GM23338 (cell line): ENCODE measurements at regions not wholly inside any gene's neighbourhood (a gene's known extent, or its start where the extent isn't known, plus 50 kb on each side); places are given as distances from the start of the nearest gene placed in this dataset.

ENCODE experiments used
- ATAC-seq: fragments of 200-7000 bp; cut with Tn5 transposase; 3 replicates; pipeline ENCODE4 v1.9.1; 2020
- DNase-seq: peaks from one replicate; pipeline ENCODE4 v3.0.0-alpha.2; 2015; ENCODE audit warnings: low spot score
- H2AFZ ChIP-seq: fragments of 200-600 bp; sonication (generic); 2 replicates; pipeline ENCODE4 v1.8.0; 2016; ENCODE audit warnings: antibody characterized with exemption, mild to moderate bottlenecking, moderate library complexity
- H3F3A ChIP-seq: fragments of 200-600 bp; sonication (generic); replicated peaks from 2 replicates; pipeline ENCODE4 v1.8.0; 2017; ENCODE audit warnings: antibody characterized with exemption, mixed run types, low read depth
- H3K27ac ChIP-seq: fragments of 200-600 bp; sonication (generic); 2 replicates; pipeline ENCODE4 v1.6.1; 2016; ENCODE audit warnings: low read depth
- H3K27me3 ChIP-seq: fragments of 200-600 bp; sonication (generic); 2 replicates; pipeline ENCODE4 v1.8.0; 2016; ENCODE audit warnings: mild to moderate bottlenecking, mixed run types, moderate library complexity; ENCODE audit not compliant: insufficient read depth
- H3K36me3 ChIP-seq: fragments of 200-600 bp; sonication (generic); 2 replicates; pipeline ENCODE4 v1.8.0; 2016; ENCODE audit warnings: mild to moderate bottlenecking; ENCODE audit not compliant: insufficient read depth
- H3K4me1 ChIP-seq: fragments of 200-600 bp; sonication (generic); 2 replicates; pipeline ENCODE4 v1.8.0; 2016; ENCODE audit warnings: mild to moderate bottlenecking, moderate library complexity; ENCODE audit not compliant: insufficient read depth
- H3K4me2 ChIP-seq: fragments of 200-600 bp; sonication (generic); 2 replicates; pipeline ENCODE4 v1.7.1; 2017; ENCODE audit warnings: mixed run types
- H3K4me3 ChIP-seq: fragments of 200-600 bp; sonication (generic); 2 replicates; pipeline ENCODE4 v1.6.1; 2016; ENCODE audit warnings: mixed run types
- H3K79me2 ChIP-seq: fragments of 200-600 bp; sonication (generic); replicated peaks from 2 replicates; pipeline ENCODE4 v1.8.0; 2017; ENCODE audit warnings: mild to moderate bottlenecking; ENCODE audit not compliant: insufficient read depth
- H3K9me2 ChIP-seq: fragments of 200-600 bp; sonication (generic); 2 replicates; pipeline ENCODE4 v1.8.0; 2017; ENCODE audit not compliant: insufficient read depth
- H4K20me1 ChIP-seq: fragments of 200-600 bp; sonication (generic); replicated peaks from 2 replicates; pipeline ENCODE4 v1.8.0; 2017; ENCODE audit warnings: mild to moderate bottlenecking; ENCODE audit not compliant: insufficient read depth
- H3K27ac Mint-ChIP-seq: 2 replicates; pipeline ENCODE4 v1.8.0; 2020; ENCODE audit warnings: inconsistent platforms, mild to moderate bottlenecking, moderate library complexity, mixed read lengths
- H3K27me3 Mint-ChIP-seq: 3 replicates; pipeline ENCODE4 v1.8.0; 2022; ENCODE audit warnings: low read depth, mild to moderate bottlenecking, moderate library complexity, mixed read lengths, inconsistent platforms; ENCODE audit not compliant: insufficient read depth, poor library complexity
- H3K36me3 Mint-ChIP-seq: 3 replicates; pipeline ENCODE4 v1.8.0; 2021; ENCODE audit warnings: low read depth, mild to moderate bottlenecking, inconsistent platforms, moderate library complexity, mixed read lengths
- H3K4me1 Mint-ChIP-seq: 3 replicates; pipeline ENCODE4 v1.8.0; 2020; ENCODE audit warnings: mild to moderate bottlenecking, inconsistent platforms, mixed read lengths
- H3K4me3 Mint-ChIP-seq: 3 replicates; pipeline ENCODE4 v1.8.0; 2021; ENCODE audit warnings: moderate library complexity, mild to moderate bottlenecking, inconsistent platforms, mixed read lengths
- H3K9me3 Mint-ChIP-seq: 3 replicates; pipeline ENCODE4 v1.8.0; 2020; ENCODE audit warnings: moderate library complexity, mild to moderate bottlenecking, inconsistent platforms, mixed read lengths
- CTCF ChIP-seq, 2 experiments: fragments of 200-600 bp in 1 of 2; sonication (generic) in 1 of 2; conservative IDR thresholded peaks; 2 replicates each; pipeline versions ENCODE4 v1.5.1 to v1.6.1; 2016 to 2017; ENCODE audit warnings: antibody characterized with exemption in 2 of 2, low read depth in 2 of 2, mild to moderate bottlenecking in 2 of 2, moderate library complexity in 1 of 2
- STAT1 ChIP-seq: IDR thresholded peaks from one replicate; pipeline ENCODE4 v1.6.1; 2016; ENCODE audit warnings: antibody characterized with exemption; ENCODE audit not compliant: unreplicated experiment
- ZNF114 ChIP-seq: fragments of 250-450 bp; sonication (Bioruptor Pico); IDR thresholded peaks from 2 replicates; pipeline ENCODE4 v1.5.0; 2020; ENCODE audit warnings: mild to moderate bottlenecking, moderate library complexity
- ZNF462 ChIP-seq: fragments of 250-450 bp; sonication (Bioruptor Pico); IDR thresholded peaks from 2 replicates; pipeline ENCODE4 v1.5.0; 2020; ENCODE audit warnings: mild to moderate bottlenecking, moderate library complexity
- TF ChIP-seq, protein P1 (sequence below): IDR thresholded peaks from one replicate; pipeline ENCODE4 v1.6.1; 2018; ENCODE audit warnings: antibody characterized with exemption; ENCODE audit not compliant: unreplicated experiment
- TF ChIP-seq, protein P2 (sequence below): IDR thresholded peaks from 2 replicates; pipeline ENCODE4 v1.6.1; 2016; ENCODE audit warnings: antibody characterized with exemption

DNA sequence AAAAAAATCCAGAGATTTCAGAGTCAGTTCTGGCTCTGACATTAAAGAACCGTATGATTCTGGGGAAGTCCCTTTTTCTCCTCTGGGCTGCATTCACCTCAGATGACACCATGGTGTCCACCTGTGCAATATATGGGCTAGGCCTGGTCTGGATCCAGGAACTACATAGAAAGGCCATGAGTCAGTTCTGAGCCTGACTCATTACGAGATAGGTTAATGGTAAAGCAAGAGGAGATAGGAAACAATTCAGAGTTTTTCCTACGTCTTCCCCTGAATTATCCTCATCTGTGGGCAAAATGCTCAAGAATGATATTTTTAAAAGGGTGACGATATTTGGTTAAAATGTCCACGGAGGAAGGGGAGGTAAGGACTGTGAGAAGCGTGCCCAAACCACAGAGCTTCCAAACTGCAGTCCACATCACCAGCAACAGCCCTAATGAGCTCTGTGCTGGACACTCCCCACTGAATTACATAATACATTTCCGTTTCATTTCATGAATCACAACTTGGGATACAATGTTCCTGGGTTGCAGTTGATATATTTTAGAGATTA, 180.1 kb upstream of the OSR1 start:
- no peak overlapping the region for H2AFZ ChIP-seq

More for the DNA sequence above, 180.1 kb upstream of the OSR1 start:
- Histone ChIP-seq H3F3A (no peaks in the 10 kb centered on the region), H3K4me1 (no peaks in the 10 kb centered on the region), H3K27me3 (no peaks in the 10 kb centered on the region), H4K20me1 (no peaks in the 10 kb centered on the region), H3K79me2 (no peaks in the 10 kb centered on the region), H3K36me3 (no peaks in the 10 kb centered on the region), H3K4me2 (no peak overlapping the region), H3K27ac (no peak overlapping the region), H3K4me3 (no peak overlapping the region), H3K9me2 (0 out of 2 replicates have a peak, but pooled peaks cover 2% of the 10 kb centered on the region)
- ATAC-seq (no peak), DNase-seq (no peak)
- Mint-ChIP-seq H3K27me3 (no peaks in the 10 kb centered on the region), H3K36me3 (no peaks in the 10 kb centered on the region), H3K4me1 (peaks cover 3% of the 10 kb centered on the region; the same call in 2 of the 3 replicates), H3K4me3 (no peak overlapping the region), H3K9me3 (no peaks in the 10 kb centered on the region), H3K27ac (no peak overlapping the region)
- no peak for TF ChIP-seq STAT1
- TF ChIP-seq, protein P1, sequence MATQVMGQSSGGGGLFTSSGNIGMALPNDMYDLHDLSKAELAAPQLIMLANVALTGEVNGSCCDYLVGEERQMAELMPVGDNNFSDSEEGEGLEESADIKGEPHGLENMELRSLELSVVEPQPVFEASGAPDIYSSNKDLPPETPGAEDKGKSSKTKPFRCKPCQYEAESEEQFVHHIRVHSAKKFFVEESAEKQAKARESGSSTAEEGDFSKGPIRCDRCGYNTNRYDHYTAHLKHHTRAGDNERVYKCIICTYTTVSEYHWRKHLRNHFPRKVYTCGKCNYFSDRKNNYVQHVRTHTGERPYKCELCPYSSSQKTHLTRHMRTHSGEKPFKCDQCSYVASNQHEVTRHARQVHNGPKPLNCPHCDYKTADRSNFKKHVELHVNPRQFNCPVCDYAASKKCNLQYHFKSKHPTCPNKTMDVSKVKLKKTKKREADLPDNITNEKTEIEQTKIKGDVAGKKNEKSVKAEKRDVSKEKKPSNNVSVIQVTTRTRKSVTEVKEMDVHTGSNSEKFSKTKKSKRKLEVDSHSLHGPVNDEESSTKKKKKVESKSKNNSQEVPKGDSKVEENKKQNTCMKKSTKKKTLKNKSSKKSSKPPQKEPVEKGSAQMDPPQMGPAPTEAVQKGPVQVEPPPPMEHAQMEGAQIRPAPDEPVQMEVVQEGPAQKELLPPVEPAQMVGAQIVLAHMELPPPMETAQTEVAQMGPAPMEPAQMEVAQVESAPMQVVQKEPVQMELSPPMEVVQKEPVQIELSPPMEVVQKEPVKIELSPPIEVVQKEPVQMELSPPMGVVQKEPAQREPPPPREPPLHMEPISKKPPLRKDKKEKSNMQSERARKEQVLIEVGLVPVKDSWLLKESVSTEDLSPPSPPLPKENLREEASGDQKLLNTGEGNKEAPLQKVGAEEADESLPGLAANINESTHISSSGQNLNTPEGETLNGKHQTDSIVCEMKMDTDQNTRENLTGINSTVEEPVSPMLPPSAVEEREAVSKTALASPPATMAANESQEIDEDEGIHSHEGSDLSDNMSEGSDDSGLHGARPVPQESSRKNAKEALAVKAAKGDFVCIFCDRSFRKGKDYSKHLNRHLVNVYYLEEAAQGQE: no peak
- TF ChIP-seq ZNF462 (CRISPR knock-in tag): no peak
- TF ChIP-seq, protein P2, sequence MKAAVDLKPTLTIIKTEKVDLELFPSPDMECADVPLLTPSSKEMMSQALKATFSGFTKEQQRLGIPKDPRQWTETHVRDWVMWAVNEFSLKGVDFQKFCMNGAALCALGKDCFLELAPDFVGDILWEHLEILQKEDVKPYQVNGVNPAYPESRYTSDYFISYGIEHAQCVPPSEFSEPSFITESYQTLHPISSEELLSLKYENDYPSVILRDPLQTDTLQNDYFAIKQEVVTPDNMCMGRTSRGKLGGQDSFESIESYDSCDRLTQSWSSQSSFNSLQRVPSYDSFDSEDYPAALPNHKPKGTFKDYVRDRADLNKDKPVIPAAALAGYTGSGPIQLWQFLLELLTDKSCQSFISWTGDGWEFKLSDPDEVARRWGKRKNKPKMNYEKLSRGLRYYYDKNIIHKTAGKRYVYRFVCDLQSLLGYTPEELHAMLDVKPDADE: no peak
- TF ChIP-seq CTCF (conservative IDR thresholded peaks at IDR 0.05; ENCODE audit: low read depth in 2 of 2): no peak
- no peak for TF ChIP-seq ZNF114 (CRISPR knock-in tag)
